ENCODE measurements at regions not wholly inside any gene's neighbourhood (a gene's known extent, or its start where the extent isn't known, plus 50 kb on each side); places are given as distances from the start of the nearest gene placed in this dataset.

GRCh38 chr5:106363578-106363977 lies 1307.2 kb downstream of the EFNA5 start:
- no peak for TF ChIP-seq ZFX (IDR thresholded peaks at IDR 0.05)
- TF ChIP-seq, protein P1, sequence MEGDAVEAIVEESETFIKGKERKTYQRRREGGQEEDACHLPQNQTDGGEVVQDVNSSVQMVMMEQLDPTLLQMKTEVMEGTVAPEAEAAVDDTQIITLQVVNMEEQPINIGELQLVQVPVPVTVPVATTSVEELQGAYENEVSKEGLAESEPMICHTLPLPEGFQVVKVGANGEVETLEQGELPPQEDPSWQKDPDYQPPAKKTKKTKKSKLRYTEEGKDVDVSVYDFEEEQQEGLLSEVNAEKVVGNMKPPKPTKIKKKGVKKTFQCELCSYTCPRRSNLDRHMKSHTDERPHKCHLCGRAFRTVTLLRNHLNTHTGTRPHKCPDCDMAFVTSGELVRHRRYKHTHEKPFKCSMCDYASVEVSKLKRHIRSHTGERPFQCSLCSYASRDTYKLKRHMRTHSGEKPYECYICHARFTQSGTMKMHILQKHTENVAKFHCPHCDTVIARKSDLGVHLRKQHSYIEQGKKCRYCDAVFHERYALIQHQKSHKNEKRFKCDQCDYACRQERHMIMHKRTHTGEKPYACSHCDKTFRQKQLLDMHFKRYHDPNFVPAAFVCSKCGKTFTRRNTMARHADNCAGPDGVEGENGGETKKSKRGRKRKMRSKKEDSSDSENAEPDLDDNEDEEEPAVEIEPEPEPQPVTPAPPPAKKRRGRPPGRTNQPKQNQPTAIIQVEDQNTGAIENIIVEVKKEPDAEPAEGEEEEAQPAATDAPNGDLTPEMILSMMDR (conservative IDR thresholded peaks at IDR 0.05) = no peak

GRCh38 chr5:106361905-106362304 lies 1308.8 kb downstream of the EFNA5 start:
- TF ChIP-seq, protein P1 (conservative IDR thresholded peaks at IDR 0.05) = no peak
- no peak for TF ChIP-seq ZFX (IDR thresholded peaks at IDR 0.05)
- H3K27ac ChIP-seq = no peak overlapping the region

More at GRCh38 chr5:106363578-106363977, 1307.2 kb downstream of the EFNA5 start:
- no peak overlapping the region for H3K27ac ChIP-seq

DNA sequence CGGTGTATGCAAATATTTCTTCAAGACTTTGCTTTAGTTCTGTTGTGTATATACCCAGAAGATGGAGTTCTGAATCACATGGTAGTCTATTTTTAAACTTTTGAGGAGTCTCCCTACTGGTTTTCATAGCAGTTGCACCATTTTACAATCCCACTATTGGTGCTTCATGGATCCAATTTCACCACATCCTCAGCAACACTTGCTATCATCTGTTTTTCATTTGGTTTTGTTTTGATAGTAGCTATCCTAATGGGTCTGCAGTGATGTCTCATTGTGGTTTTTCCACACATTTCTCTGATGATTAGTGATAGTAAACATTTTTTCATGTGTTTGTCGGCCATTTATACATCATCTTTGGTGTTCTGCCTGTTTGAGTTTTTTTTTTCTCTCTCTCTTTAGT lies 1339.3 kb downstream of the EFNA5 start:
- H3K27ac ChIP-seq = no peak overlapping the region
- TF ChIP-seq ZFX (IDR thresholded peaks at IDR 0.05) = no peak
- TF ChIP-seq, protein P1 (conservative IDR thresholded peaks at IDR 0.05) = no peak

GRCh38 chr5:106324356-106324755 lies 1346.4 kb downstream of the EFNA5 start:
- H3K27ac ChIP-seq = no peak overlapping the region
- TF ChIP-seq ZFX (IDR thresholded peaks at IDR 0.05) = no peak
- TF ChIP-seq, protein P1 (conservative IDR thresholded peaks at IDR 0.05) = no peak

DNA sequence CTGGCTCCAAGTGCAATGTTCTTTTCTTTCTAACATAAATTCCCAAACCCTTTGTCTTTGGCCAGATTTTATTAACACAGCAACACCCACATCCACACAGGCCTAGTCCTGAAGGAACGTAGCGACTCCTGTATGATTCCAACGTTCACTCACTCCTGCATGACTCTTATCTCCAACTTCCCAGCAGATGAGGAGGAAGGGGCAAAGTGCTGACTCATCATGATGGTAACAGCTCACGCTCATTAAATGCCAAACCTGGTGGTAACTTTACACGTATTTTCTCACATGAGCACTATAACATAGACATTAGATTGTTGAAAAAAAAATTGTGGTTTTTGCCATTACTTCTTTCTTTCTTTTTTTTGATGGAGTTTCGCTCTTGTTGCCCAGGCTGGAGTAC lies 1349.5 kb downstream of the EFNA5 start:
- H3K27ac ChIP-seq = no peak overlapping the region
- TF ChIP-seq ZFX (IDR thresholded peaks at IDR 0.05) = no peak
- TF ChIP-seq, protein P1 (conservative IDR thresholded peaks at IDR 0.05) = no peak

DNA sequence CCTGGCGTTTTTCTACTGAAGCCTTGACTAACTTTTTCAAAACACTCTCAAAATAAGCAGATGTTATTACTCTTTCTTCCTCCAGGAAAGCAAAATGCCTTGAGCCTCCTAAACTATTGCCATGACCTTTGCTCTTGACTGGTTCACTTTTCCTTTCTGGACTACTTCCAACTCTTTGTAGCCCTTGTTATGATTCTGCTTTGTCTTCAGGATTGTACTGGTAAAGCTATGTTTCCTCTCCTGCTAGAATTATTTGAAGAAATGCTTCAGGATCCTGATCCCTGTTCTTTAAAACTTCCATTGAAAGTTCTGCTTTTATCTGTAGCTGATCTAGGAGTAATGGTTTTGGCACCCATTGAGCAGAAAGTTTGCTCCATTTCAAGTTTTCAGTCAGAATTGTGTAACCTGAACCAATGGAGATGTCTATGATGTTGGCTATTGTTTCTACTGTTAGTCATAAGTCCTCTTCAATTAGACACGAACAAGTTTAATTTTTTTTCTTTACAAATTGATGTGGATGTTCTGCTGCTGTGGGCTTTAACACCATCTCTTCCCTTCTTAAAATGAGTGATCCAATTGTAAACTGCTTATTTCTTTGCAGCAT lies 1356.4 kb downstream of the EFNA5 start:
- no peak overlapping the region for H3K27ac ChIP-seq
- TF ChIP-seq, protein P1 (conservative IDR thresholded peaks at IDR 0.05) = no peak
- no peak for TF ChIP-seq ZFX (IDR thresholded peaks at IDR 0.05)

DNA sequence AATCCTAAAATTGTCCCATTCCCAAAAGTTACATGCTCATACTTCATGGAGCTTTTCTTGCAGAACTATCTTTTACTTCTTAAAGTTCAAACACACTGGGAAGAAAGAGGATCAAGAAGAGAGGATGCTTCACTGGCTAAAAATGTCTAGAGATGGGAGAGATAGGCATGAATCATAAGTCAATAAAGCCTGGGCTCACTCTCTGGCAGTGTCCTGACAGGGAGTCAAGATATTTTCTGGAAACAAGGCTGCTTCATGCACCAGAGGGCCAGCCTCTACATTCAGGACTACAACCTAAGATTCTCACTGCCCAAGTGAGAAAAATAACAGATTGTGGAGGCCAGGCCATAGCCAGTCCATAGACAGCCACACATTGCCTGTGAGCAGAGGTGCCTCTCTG lies 1358.4 kb downstream of the EFNA5 start:
- TF ChIP-seq ZFX (IDR thresholded peaks at IDR 0.05) = no peak
- TF ChIP-seq, protein P1 (conservative IDR thresholded peaks at IDR 0.05) = no peak
- H3K27ac ChIP-seq = no peak overlapping the region
